ENCODE measurements at regions not wholly inside any gene's neighbourhood (a gene's known extent, or its start where the extent isn't known, plus 50 kb on each side); places are given as distances from the start of the nearest gene placed in this dataset.

GRCh38 chr15:87200149-87200548 is 1056.4 kb downstream of the NTRK3 start:
- TF ChIP-seq GABPA (IDR thresholded peaks at IDR 0.05; ENCODE audit: low read depth) (no peak), POLR2AphosphoS5 (IDR thresholded peaks at IDR 0.05; ENCODE audit: low read depth) (no peak), CTCF (IDR thresholded peaks at IDR 0.05; ENCODE audit: insufficient read depth, low read length) (no peak), SPI1 (IDR thresholded peaks at IDR 0.05; ENCODE audit: borderline replicate concordance, low read depth) (no peak), REST (IDR thresholded peaks at IDR 0.05; ENCODE audit: insufficient replicate concordance, low read depth) (no peak)

All from HL-60 (cell line).